PC-3 (cell line): ENCODE measurements at regions not wholly inside any gene's neighbourhood (a gene's known extent, or its start where the extent isn't known, plus 50 kb on each side); places are given as distances from the start of the nearest gene placed in this dataset.

Source experiments
- ATAC-seq: fragments of 200-7000 bp; cut with Tn5 transposase; 2 replicates; pipeline ENCODE4 v1.9.1; 2020; ENCODE audit warnings: mild to moderate bottlenecking, moderate library complexity
- BruUV-seq: library from RNA; stranded (reverse); fragments of 400-500 nt; replicated peaks from 2 replicates; lab custom pipeline; 2021; lab: Mats Ljungman, UMichigan
- CTCF ChIA-PET: fragments of 300-600 bp; sonication (Branson Sonifier 250); formaldehyde crosslinking; loops from one replicate; lab custom pipeline; 2022; ENCODE audit warnings: antibody characterized with exemption; lab: Charles Lee
- POLR2A ChIA-PET: fragments of 300-600 bp; sonication (Branson Sonifier 250); formaldehyde crosslinking; loops from one replicate; lab custom pipeline; 2022; ENCODE audit warnings: antibody characterized with exemption; ENCODE audit not compliant: unreplicated experiment; lab: Charles Lee
- DNase-seq: peaks from one replicate; pipeline ENCODE4 v3.0.0-alpha.2; 2015
- H2AFZ ChIP-seq: fragments of 300-600 bp; sonication (generic); 2 replicates; pipeline ENCODE4 v1.6.0; 2016; ENCODE audit warnings: antibody characterized with exemption, low read length
- H3F3A ChIP-seq: fragments of 300-600 bp; sonication (generic); one replicate; pipeline ENCODE4 v1.6.0; 2017; ENCODE audit warnings: antibody characterized with exemption, low read length, control low read depth, mild to moderate bottlenecking; ENCODE audit not compliant: unreplicated experiment
- H3K27ac ChIP-seq: fragments of 300-600 bp; sonication (generic); 2 replicates; pipeline ENCODE4 v1.5.1; 2016; ENCODE audit warnings: mild to moderate bottlenecking, low read length
- H3K27me3 ChIP-seq: fragments of 300-600 bp; sonication (generic); 2 replicates; pipeline ENCODE4 v1.6.1; 2016; ENCODE audit warnings: low read length, mixed read lengths
- H3K36me3 ChIP-seq: fragments of 300-600 bp; sonication (generic); 2 replicates; pipeline ENCODE4 v1.6.1; 2016; ENCODE audit warnings: low read depth, mixed run types, low read length, mixed read lengths
- H3K4me1 ChIP-seq: fragments of 300-600 bp; sonication (generic); 2 replicates; pipeline ENCODE4 v1.5.1; 2016; ENCODE audit warnings: low read length; ENCODE audit not compliant: insufficient read depth
- H3K4me2 ChIP-seq: fragments of 300-600 bp; sonication (generic); 2 replicates; pipeline ENCODE4 v1.6.0; 2016; ENCODE audit warnings: low read length
- H3K4me3 ChIP-seq: fragments of 300-600 bp; sonication (generic); 2 replicates; pipeline ENCODE4 v1.5.1; 2016; ENCODE audit warnings: mild to moderate bottlenecking, low read length, mixed read lengths
- H3K79me2 ChIP-seq: fragments of 300-600 bp; sonication (generic); 2 replicates; pipeline ENCODE4 v1.6.1; 2017; ENCODE audit warnings: low read length, mixed read lengths
- H3K9ac ChIP-seq: fragments of 300-600 bp; sonication (generic); 2 replicates; pipeline ENCODE4 v1.6.0; 2016; ENCODE audit warnings: mild to moderate bottlenecking, low read length
- H3K9me2 ChIP-seq: fragments of 300-600 bp; sonication (generic); replicated peaks from 2 replicates; pipeline ENCODE4 v1.6.1; 2016; ENCODE audit warnings: mixed run types, low read length, mixed read lengths
- H3K9me3 ChIP-seq: fragments of 300-600 bp; sonication (generic); 2 replicates; pipeline ENCODE4 v1.6.1; 2016; ENCODE audit warnings: low read length, mixed read lengths
- H4K20me1 ChIP-seq: fragments of 300-600 bp; sonication (generic); 2 replicates; pipeline ENCODE4 v1.6.1; 2016; ENCODE audit warnings: low read length, mixed read lengths
- CTCF ChIP-seq: fragments of 300-600 bp; sonication (generic); conservative IDR thresholded peaks from 2 replicates; pipeline ENCODE4 v1.5.1; 2017; ENCODE audit warnings: antibody characterized with exemption, low read depth, mild to moderate bottlenecking, low read length
- EZH2 ChIP-seq: fragments of 300-600 bp; sonication (generic); IDR thresholded peaks from one replicate; pipeline ENCODE4 v1.6.1; 2017; ENCODE audit warnings: antibody characterized with exemption, mild to moderate bottlenecking, low read length; ENCODE audit not compliant: unreplicated experiment
- EZH2phosphoT487 ChIP-seq: fragments of 300-600 bp; sonication (generic); IDR thresholded peaks from 2 replicates; pipeline ENCODE4 v1.6.1; 2018; ENCODE audit warnings: mild to moderate bottlenecking, antibody characterized with exemption, low read length, borderline replicate concordance
- intact Hi-C: fragments of 100-400 bp; cut with micrococcal nuclease; formaldehyde crosslinking; loops from 2 replicates; pipeline ENCODE4 v1.9.0; 2023

- Histone ChIP-seq H3K27ac (no peak overlapping the region), H3K27me3 (no peaks in the 10 kb centered on the region), H3F3A (no peaks in the 10 kb centered on the region), H3K9ac (no peak overlapping the region), H3K9me2 (no peaks in the 10 kb centered on the region), H3K4me2 (no peak overlapping the region), H3K9me3 (no peaks in the 10 kb centered on the region), H3K79me2 (no peaks in the 10 kb centered on the region), H4K20me1 (no peaks in the 10 kb centered on the region), H3K4me1 (peaks cover 10% of the 10 kb centered on the region), H3K36me3 (no peaks in the 10 kb centered on the region), H3K4me3 (no peak overlapping the region), H2AFZ (no peak overlapping the region)
- no peak for DNase-seq
- no peak for TF ChIP-seq CTCF
- no peak for TF ChIP-seq EZH2
- no peak for TF ChIP-seq EZH2phosphoT487
- no peak for ATAC-seq
- ChIA-PET CTCF (no interaction called here), POLR2A (no interaction called here)
- no TSS peak for BruUV-seq
- intact Hi-C loops, result no loop called here
These were observed 413.4 kb upstream of the SLC30A5 start for GRCh38 chr5:68680366-68680765.

- H3K79me2 ChIP-seq, result no peaks in the 10 kb centered on the region
- no peaks in the 10 kb centered on the region for H4K20me1 ChIP-seq
- no peaks in the 10 kb centered on the region for H3K36me3 ChIP-seq
- no peaks in the 10 kb centered on the region for H3K27me3 ChIP-seq
- H3F3A ChIP-seq, result no peaks in the 10 kb centered on the region
- H3K4me1 ChIP-seq, result peaks cover 10% of the 10 kb centered on the region
- no peak overlapping the region for H2AFZ ChIP-seq
- DNase-seq (no peak), ATAC-seq (no peak)
- no peak overlapping the region for H3K9ac ChIP-seq
- CTCF ChIA-PET, result no interaction called here
- intact Hi-C loops, result no loop called here
- H3K27ac ChIP-seq, result no peak overlapping the region
- POLR2A ChIA-PET, result no interaction called here
- no peaks in the 10 kb centered on the region for H3K9me2 ChIP-seq
- no TSS peak for BruUV-seq
- TF ChIP-seq EZH2phosphoT487 (no peak), CTCF (no peak), EZH2 (no peak)
- no peak overlapping the region for H3K4me3 ChIP-seq
- no peak overlapping the region for H3K4me2 ChIP-seq
- H3K9me3 ChIP-seq, result no peaks in the 10 kb centered on the region
These were observed 411.9 kb upstream of the SLC30A5 start for GRCh38 chr5:68681929-68682328.

- DNase-seq, result no peak
- intact Hi-C loops, result no loop called here
- Histone ChIP-seq H3K9me3 (no peaks in the 10 kb centered on the region), H3K4me1 (peaks cover 10% of the 10 kb centered on the region), H3K9ac (no peak overlapping the region), H3K36me3 (no peaks in the 10 kb centered on the region), H3K4me2 (0 out of 2 replicates have a peak overlapping the region, but pooled peaks have one; percentile 10), H3K27ac (no peak overlapping the region), H3K27me3 (no peaks in the 10 kb centered on the region), H3K79me2 (no peaks in the 10 kb centered on the region), H3F3A (no peaks in the 10 kb centered on the region), H3K4me3 (no peak overlapping the region), H3K9me2 (no peaks in the 10 kb centered on the region), H2AFZ (no peak overlapping the region), H4K20me1 (no peaks in the 10 kb centered on the region)
- ChIA-PET CTCF (no interaction called here), POLR2A (no interaction called here)
- no TSS peak for BruUV-seq
- TF ChIP-seq EZH2phosphoT487 (no peak), CTCF (no peak), EZH2 (no peak)
- ATAC-seq, result no peak
These were observed 411.2 kb upstream of the SLC30A5 start for GRCh38 chr5:68682400-68683160.
